ENCODE measurements at regions not wholly inside any gene's neighbourhood (a gene's known extent, or its start where the extent isn't known, plus 50 kb on each side); places are given as distances from the start of the nearest gene placed in this dataset.
"Not testable (repeated sequence)": the region's sequence is repeated elsewhere in the genome, so short reads cannot be mapped to it uniquely, and the experiment has no call there.

DNA sequence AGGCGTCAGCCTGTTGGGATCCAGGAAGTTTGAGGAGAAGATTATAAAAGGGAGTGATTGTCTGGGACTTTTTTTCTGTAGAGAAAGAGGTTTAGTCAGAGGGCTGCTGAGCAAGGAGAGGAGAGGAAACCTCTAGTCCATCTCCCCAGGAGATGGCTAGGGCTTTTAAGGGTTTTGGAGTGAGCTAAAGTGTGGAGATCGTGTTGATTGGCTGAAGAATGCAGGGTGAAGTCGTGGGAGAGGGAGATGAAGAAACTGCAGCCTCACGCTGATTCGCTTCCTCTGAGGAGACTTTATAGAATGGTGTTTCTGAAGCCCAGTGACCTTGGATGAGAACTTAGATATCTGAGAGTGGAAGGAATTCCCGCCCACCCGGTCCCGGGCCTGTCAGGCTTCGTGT lies 193.7 kb upstream of the PWP1 start:
- DNase-seq (ENCODE audit: extremely low read depth in 1 of 2, low read depth in 1 of 2), result no peak

DNA sequence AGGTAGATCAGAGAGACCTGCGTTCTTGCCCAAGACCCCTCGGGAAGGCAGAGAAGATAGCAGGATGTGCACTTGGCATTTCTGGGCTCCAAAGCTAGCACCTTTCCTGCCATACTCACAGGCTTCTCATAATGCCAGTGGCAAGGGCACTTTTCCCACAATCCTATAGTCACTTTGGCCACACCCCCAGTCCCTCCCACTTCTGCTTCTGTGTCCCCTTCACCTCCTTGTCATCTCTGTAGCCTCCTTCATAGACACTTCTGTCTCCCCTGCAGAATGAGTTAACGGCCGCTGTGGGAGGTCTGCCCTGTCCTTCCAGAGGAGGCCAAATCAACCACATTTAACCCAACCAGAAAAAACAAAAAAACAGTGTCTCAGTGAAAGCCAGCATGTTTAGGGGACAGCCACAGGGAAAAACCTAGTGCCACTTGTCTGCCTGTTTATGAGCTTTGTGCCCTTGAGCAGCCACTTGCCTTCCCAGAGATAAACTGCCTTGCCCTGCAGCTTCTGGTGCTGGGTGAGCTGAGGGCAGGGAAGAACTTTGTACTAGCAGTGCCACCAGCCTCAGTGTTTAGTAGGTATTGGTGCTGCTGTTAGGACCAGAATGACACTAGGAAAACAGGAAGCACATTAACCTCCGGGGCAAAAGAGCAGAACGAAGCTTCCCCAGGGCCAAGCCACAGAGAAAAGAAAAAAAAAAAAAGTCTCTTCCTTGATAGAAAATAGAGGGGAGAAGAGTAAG lies 193.0 kb upstream of the PWP1 start:
- DNase-seq (ENCODE audit: extremely low read depth in 1 of 2, low read depth in 1 of 2), result no peak

DNA sequence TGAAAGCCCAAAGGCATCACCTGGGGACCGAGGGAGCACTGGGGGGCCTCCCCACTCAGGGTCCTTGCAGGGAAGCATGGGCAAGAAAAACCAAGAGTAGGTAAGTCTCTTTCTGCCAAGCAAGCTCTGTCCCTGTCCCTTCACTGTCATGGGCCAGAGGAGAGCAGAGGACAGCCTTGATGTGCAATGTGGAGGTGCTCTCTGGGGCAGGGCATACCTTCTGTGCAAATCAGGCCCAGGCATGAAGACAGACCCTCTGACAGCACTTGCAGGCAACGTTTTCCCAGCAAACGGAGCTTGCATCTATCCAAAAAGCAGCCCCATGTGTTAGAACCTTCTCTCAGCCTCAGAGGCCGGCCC lies 192.5 kb upstream of the PWP1 start:
- DNase-seq (ENCODE audit: extremely low read depth in 1 of 2, low read depth in 1 of 2), result no peak

DNA sequence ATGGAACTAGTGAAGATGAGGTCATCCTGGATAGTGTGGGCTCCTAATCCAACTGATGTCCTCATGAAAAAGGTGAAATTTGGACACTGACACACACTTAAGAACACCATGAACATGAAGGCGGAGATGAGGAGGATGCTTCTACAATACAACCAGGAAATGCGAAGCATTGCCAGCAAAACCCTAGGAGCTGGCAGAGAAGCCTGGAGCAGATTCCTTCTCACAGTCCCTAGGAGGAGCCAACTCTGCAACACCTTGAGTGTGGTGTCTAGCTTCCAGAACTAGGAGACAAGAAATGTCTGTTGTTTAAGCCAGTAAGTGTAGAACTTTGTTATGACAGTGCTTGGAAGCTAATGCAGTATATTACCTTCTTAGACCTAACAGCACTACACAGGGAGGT lies 191.9 kb upstream of the PWP1 start:
- DNase-seq (ENCODE audit: extremely low read depth in 1 of 2, low read depth in 1 of 2), result no peak

DNA sequence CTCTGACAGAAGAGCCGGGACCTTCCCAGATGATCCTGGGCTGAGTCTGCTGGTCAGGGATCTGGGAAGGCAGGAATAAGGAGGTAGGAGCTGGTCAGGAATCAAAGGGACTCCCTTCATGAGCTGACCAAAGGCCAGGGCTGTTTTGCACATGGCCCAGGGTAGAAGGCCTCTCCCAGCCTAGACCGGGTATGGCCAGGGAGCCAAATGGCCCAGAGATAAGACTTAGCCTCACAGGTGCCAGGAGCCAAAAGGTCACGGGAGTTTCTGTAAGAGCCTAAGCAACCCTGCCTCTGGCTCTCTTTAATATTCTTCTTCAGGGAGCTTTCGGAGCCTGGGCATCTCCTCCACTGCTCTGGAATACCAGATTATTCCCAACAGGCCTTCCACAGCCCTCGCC lies 191.3 kb upstream of the PWP1 start:
- DNase-seq (ENCODE audit: extremely low read depth in 1 of 2, low read depth in 1 of 2), result no peak

DNA sequence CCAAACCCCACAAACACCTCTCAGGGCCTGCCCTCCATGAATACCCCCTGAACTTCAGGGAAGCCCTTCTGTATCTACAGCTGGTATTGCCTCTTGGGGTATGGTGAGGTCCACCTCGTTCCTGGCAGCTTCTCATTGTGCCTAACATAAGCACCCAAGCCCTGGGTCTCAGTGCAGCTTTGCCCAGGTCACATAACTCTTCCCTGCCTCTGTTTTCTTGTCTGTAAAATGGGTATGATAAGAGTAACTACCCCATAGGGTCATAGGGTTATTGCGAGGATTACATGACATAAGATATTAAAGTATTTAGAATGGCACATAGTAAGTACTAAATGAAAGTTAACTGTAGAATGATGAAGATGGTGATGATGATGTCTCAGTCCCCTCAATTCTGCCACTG lies 190.0 kb upstream of the PWP1 start:
- DNase-seq (ENCODE audit: extremely low read depth in 1 of 2, low read depth in 1 of 2), result no peak

DNA sequence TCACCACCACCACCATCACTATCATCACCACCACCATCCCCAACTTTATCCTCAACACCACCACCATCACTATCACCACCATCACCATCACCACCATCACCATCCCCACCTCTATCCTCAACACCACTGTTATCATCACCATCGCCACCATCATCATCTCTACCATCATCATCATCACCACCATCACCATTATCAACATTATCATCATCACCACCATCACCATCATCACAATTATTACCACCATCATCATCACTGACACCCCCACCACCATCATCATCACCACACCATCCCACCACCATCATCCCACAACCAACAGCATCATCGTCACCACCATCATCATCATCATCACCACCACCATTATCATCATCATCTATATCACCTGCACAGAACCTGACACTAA lies 188.4 kb upstream of the PWP1 start:
- no peak for DNase-seq (ENCODE audit: extremely low read depth in 1 of 2, low read depth in 1 of 2)

DNA sequence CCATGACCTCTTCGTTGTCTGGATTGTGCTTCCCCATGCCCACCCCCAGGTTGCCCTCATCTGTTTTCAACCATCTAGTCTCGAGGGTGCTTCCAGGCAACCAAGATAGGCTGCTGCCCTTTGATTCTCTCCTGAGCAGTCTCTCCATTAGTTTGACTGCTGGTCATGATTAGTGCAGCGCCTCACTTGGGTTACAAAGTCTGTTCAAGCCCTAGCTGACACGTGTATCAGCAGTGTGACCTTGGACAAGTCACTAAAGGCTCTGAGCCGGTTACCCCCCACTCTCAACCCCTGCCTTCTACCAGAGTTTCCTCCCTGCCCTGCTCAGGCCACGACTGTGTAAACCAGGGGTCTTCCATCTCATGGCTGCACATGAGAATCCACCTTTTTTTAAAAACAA lies 185.3 kb upstream of the PWP1 start:
- DNase-seq (ENCODE audit: extremely low read depth in 1 of 2, low read depth in 1 of 2), result no peak

DNA sequence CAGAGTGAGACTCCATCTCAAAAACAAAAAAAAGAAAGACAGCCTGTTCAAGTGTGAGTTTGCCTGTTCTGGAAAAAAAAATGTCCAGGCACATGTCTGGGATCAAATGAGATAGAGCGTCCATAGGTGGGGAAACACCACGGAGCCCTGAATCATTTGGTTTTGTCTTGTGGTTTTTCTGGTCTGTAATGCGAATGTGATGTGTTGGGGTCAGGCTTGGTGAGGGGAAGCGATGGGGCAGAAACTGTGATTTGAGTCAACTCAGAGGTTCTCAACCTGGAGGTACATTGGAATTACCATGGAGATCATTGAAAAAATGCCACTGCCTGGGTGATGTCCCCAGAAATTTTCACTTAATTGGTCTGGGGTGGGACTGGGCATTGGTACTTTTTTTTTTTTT lies 183.9 kb upstream of the PWP1 start:
- DNase-seq (ENCODE audit: extremely low read depth in 1 of 2, low read depth in 1 of 2), result no peak

DNA sequence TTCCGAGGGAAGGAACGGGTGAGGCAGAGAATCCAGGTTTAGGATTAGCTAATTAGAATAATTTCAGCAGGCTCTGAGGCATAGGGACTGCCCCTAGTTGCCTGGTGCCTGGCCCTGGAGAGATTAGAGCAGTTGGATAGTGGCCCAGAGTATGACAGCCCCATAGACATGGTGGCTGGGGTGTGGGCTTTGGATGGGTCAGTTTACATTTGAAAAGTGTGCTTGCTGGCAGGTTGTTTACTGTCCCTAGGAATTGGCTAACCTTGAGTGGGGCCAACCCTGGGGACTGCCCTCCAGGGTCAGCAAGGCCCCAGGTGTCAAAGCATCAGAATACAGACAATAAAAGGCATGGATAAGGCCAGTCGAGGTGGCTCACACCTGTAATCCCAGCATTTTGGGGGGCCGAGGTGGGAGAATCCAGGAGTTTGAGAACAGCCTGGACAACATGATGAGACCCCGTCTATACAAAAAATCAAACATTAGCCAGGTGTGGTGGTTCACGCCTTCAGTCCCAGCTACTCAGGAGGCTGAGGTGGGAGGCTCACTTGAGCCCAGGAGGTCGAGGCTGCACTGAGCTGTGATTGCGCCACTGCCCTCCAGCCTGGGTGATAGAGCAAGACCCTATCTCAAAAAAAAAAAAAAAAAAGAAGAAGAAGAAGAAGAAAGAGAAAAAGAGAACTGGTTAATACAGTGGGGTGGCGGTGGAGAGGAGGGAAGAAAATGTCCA lies 182.3 kb upstream of the PWP1 start:
- DNase-seq (ENCODE audit: extremely low read depth in 1 of 2, low read depth in 1 of 2), result no peak

DNA sequence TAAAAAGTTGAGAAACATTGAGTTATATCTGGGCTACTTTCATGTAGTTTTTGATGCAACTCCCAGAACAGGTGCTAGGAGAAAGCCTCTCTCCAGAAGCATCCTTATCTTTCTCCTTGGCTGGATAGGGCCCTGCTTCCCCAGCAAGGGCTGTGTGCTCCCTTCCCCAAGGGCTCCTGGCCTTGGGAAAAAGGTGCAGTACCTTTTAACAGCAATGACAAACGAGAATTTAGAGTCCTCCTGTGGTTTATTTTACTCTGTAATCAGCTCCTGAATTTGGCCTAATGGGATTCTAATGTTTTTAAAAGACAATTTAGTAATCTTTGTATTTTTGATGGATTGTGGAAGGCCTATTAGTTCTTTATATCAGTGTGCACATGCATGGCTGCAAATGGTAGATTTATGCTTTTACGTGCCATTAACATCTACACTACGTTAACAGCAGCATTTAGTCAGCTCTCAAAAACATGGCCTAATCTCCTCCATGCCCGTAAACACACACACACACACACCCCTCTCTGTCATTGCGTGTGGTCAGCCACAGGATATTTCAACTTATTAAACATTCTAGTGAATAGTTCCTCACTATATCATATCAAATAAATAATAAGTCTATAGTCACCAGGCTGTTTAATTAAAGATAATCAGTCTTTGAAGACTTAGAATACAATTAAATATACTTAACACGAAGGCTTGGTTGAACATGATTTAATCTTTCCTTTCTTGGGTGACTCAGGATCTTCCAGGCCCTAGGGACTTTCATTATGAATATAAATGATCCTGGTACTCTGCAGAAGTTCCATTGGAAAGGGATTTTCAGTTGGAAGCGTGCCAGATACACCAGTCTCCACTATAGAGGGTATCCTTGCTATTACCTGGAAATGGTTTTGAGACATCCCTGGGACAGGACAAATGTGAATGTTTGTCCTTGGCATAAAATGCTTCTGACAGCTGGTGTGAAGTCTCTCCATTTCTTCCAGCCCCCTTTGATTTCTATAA lies 181.4 kb upstream of the PWP1 start:
- DNase-seq (ENCODE audit: extremely low read depth in 1 of 2, low read depth in 1 of 2), result no peak

DNA sequence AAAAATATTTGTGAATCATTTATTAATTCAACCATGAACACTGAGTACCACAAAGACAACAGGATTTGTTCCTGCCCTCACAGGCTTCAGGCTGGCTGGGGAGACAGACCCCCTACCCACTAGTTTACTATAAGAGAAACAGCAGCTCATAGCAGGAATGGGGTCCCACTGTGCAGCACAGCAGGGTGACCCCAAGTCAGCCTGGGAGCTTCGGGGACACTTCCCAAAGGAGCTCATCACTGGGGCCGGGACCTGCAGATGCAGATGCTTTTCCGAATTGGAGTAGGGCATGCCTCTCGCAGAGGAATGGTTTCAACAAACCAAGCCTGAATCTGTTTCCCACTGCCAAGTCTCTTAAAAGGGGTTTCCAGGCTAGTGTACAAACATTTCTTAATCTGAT lies 176.2 kb upstream of the PWP1 start:
- no peak for DNase-seq (ENCODE audit: extremely low read depth in 1 of 2, low read depth in 1 of 2)

DNA sequence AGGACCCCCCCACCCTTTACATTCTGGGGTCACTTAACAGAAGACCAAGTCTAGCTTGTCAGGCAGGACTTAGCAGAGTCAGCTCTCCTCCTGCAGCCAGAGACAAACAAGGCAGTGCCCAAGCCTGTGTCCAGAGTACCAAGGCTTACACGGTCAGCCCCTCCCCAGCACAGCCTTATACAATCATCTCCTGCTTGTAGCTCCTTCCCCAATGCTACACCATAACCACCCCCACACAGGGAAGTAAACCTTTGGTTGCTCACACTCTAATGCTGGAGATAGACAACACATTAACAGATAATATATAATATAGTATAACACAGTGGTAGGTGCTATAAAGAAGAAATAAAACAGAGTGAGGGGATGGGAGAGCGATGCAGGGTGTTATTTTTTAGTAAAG lies 175.4 kb upstream of the PWP1 start:
- no peak for DNase-seq (ENCODE audit: extremely low read depth in 1 of 2, low read depth in 1 of 2)

DNA sequence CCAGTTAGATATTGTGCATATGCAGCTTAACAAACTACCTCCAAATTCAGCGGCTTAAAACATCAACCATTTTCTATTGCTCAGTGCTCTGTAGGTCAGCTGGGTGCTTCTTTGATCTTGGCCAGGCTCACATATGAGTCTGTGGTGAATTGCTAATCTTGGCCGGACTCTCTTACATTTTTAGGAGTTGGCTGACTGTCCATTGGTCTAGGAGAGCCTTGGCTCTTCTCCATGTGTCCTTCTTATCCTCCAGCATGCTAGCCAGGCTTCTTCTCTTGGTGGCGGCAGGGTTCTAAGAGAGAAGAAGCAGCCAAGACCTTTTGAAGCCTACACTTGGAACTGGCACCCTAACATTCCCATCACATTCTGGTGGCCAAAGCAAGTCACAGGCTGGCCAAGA lies 174.3 kb upstream of the PWP1 start:
- DNase-seq (ENCODE audit: extremely low read depth in 1 of 2, low read depth in 1 of 2), result no peak

DNA sequence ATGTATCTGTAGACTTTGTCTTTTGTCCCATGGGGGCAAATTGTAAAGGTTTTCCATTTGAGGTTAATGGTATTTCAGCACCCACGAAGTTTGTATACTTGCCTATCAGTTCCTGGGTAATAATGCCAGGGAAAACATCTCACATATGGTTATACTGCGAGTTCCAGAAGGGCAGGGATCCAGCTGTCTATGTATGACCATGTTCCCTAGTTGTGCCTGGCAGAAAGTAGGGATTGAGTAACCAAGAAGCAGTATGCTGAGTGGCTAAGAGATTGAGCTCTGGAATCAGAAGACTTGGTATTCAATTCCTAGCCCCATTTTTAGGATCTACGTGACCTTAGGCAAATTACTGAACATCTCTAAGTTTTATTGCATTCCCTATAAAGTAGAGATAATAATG lies 173.2 kb upstream of the PWP1 start:
- no peak for DNase-seq (ENCODE audit: extremely low read depth in 1 of 2, low read depth in 1 of 2)

DNA sequence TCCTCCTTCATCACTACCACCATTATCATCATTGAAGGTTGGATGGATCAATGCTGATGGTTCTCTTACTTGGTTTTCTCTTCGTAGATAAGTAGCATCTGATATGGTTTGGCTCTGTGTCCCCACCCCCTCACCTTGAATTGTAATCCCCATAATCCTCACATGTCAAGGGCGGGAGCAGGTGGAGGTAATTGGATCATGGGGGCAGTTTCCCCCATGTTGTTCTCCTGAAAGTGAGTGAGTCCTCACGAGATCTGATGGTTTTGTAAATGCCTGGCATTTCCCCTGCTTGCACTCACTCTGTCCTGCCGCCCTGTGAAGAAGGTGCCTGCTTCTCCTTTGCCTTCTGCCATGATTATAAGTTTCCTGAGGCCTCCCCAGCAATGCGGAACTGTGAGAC lies 172.4 kb upstream of the PWP1 start:
- DNase-seq (ENCODE audit: extremely low read depth in 1 of 2, low read depth in 1 of 2), result no peak

DNA sequence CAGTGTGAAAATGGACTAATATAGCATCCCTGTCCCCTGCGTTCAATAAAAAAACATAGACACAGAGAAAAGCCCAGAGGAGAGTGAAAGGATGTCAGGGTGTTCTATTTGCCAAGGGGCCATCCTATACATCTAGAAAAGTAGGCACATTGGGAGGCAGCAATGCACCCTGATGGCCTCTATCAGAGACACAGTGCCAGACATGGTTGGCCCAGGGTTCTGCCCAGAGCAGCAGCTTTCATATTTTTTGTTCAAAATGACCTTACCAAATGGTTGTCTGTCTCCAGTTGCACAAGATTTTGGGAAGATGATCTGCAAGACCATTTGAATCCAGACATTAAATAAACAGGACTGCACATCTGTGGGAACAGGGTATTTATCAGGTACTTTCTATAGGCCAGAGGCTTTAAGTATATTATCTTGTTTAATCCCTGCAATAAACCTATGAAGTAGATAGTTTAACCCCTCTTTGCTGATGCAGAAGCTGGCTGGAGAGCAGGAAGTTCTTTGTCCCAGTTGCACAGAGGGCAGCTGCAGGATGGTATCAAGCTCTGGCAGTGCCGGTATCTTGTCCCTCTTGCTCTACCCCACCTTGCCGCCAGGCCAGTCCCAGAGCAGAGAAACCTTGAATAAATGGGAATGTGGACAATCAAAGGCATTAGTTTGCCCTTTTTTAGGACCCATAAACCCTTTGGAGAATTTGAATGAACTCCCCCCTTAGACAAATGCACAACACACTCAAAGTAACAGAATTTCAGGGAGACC lies 171.8 kb upstream of the PWP1 start:
- no peak for DNase-seq (ENCODE audit: extremely low read depth in 1 of 2, low read depth in 1 of 2)

DNA sequence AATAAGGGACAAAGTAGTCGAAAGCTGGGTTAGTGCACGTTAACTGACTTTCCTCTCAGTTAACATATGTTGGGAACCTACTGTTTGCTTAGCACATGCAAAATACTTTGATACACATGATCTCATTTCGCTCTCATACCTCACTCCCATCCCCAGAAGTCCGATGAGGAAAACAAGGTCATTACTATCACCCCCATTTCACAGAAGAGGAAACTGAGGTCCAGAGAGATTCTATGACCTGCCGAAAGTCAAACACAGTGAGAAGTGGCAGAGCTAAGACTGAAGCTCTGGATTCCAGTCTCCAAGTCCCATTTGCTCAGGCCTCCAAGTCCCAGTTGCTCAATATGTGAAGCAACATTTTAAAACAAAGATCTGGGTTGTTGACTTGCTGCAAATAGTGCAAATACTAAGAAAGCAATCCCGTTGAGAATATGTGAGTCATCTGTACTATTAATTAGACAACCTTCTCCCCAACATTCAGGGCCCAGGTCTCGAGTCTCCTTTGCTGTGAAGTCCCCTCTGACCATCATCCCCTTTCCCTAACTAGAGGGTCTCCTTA lies 170.6 kb upstream of the PWP1 start:
- no peak for DNase-seq (ENCODE audit: extremely low read depth in 1 of 2, low read depth in 1 of 2)

DNA sequence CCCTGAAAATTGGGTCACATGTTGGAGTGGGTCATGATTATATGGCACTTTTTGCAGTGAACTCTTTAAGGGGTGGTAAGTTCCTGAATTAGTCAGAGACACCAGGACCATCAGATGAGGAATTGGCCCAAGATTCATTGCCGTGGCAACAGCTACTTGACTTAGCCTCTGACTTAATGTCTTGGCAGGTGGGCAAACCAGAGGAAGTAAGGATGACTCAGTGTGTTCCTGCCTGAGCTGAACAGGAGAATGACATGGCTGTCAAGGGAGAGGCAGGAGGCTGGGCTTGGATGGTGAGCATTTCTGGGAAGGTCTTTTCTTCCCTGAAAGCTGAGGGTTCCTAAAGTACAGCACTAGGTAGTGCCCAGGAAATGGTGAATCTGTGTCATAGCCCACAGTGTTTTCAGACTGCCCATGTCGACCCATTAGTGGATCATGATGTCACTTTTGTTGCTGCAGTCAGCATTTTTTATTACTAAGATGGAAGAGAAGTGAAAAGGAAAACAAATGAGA lies 170.1 kb upstream of the PWP1 start:
- DNase-seq (ENCODE audit: extremely low read depth in 1 of 2, low read depth in 1 of 2), result no peak

DNA sequence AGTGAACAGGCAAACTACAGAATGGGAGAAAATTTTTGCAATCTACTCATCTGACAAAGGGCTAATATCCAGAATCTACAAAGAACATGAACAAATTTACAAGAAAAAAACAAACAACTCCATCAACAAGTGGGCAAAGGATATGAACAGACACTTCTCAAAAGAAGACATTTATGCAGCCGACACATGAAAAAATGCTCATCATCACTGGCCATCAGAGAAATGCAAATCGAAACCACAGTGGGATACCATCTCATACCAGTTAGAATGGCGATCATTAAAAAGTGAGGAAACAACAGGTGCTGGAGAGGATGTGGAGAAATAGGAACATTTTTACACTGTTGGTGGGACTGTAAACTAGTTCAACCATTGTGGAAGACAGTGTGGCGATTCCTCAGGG lies 167.8 kb upstream of the PWP1 start:
- not testable (repeated sequence) for DNase-seq (ENCODE audit: extremely low read depth in 1 of 2, low read depth in 1 of 2)

Data from activated CD8-positive, alpha-beta memory T cell treated with anti-CD3 and anti-CD28 coated beads for 1 hour (primary cell).